ENCODE measurements at regions not wholly inside any gene's neighbourhood (a gene's known extent, or its start where the extent isn't known, plus 50 kb on each side); places are given as distances from the start of the nearest gene placed in this dataset.

- TF ChIP-seq CTCF (IDR thresholded peaks at IDR 0.05; ENCODE audit: low read depth, low read length, missing control alignments): no peak
- DNase-seq (ENCODE audit: low read depth): no peak
- no peak overlapping the region for H3K4me3 ChIP-seq (ENCODE audit: low read depth, low read length)
Measured at GRCh38 chr20:6892724-6893123, 125.2 kb downstream of the BMP2 start.

- DNase-seq (ENCODE audit: low read depth): no peak
- TF ChIP-seq CTCF (IDR thresholded peaks at IDR 0.05; ENCODE audit: low read depth, low read length, missing control alignments): no peak
Measured at GRCh38 chr20:6898928-6899327, 131.4 kb downstream of the BMP2 start.

GRCh38 chr20:6906871-6907270, 139.4 kb downstream of the BMP2 start:
- H3K4me3 ChIP-seq (ENCODE audit: low read depth, low read length): no peak overlapping the region
- no peak for TF ChIP-seq CTCF (IDR thresholded peaks at IDR 0.05; ENCODE audit: low read depth, low read length, missing control alignments)
- no peak for DNase-seq (ENCODE audit: low read depth)

More at GRCh38 chr20:6898928-6899327, 131.4 kb downstream of the BMP2 start:
- no peak overlapping the region for H3K4me3 ChIP-seq (ENCODE audit: low read depth, low read length)

- no peak for TF ChIP-seq CTCF (IDR thresholded peaks at IDR 0.05; ENCODE audit: low read depth, low read length, missing control alignments)
- H3K4me3 ChIP-seq (ENCODE audit: low read depth, low read length): no peak overlapping the region
- no peak for DNase-seq (ENCODE audit: low read depth)
Measured at GRCh38 chr20:6908673-6909072, 141.2 kb downstream of the BMP2 start.

GRCh38 chr20:6909608-6910007, 142.1 kb downstream of the BMP2 start:
- TF ChIP-seq CTCF (IDR thresholded peaks at IDR 0.05; ENCODE audit: low read depth, low read length, missing control alignments): no peak
- H3K4me3 ChIP-seq (ENCODE audit: low read depth, low read length): no peak overlapping the region
- no peak for DNase-seq (ENCODE audit: low read depth)

- H3K4me3 ChIP-seq (ENCODE audit: low read depth, low read length): no peak overlapping the region
- no peak for TF ChIP-seq CTCF (IDR thresholded peaks at IDR 0.05; ENCODE audit: low read depth, low read length, missing control alignments)
- no peak for DNase-seq (ENCODE audit: low read depth)
Measured at GRCh38 chr20:6914986-6915385, 147.5 kb downstream of the BMP2 start.

GRCh38 chr20:6916938-6917337, 149.5 kb downstream of the BMP2 start:
- H3K4me3 ChIP-seq (ENCODE audit: low read depth, low read length): no peak overlapping the region
- TF ChIP-seq CTCF (IDR thresholded peaks at IDR 0.05; ENCODE audit: low read depth, low read length, missing control alignments): no peak
- no peak for DNase-seq (ENCODE audit: low read depth)
